ENCODE measurements at regions not wholly inside any gene's neighbourhood (a gene's known extent, or its start where the extent isn't known, plus 50 kb on each side); places are given as distances from the start of the nearest gene placed in this dataset.
"Not testable (repeated sequence)": the region's sequence is repeated elsewhere in the genome, so short reads cannot be mapped to it uniquely, and the experiment has no call there.

DNA sequence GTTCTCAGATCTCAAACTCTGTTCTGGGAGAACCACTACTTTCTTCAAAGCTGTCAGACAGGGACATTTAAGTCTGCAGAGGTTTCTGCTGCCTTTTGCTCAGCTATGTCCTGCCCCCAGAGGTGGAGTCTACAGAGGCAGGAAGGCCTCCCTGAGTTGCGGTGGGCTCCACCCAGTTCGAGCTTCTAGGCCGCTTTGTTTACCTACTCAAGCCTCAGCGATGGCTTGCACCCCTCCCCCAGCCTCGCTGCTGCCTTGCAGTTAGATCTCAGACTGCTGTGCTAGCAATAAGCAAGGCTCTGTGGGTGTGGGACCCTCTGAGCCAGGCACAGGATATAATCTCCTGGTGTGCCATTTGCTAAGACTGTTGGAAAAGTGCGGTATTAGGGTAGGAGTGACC, 115.1 kb downstream of the YIPF5 start:
- DNase-seq (ENCODE audit: low read depth, low spot score), result not testable (repeated sequence)

DNA sequence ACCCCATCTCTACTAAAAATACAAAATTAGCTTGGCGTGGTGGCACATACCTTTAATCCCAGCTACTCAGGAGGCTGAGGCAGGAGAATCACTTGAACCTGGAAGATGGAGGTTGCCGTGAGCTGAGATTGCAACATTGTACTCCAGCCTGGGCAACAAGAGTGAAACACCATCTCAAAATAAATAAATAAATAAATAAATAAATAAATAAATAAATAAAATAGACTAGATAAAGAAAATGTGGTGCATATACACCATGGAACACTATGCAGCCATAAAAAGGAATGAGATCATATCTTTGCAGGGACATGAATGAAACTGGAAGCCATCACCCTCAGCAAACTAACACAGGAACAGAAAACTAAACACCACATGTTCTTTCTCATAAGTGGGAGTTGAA, 110.4 kb downstream of the YIPF5 start:
- DNase-seq (ENCODE audit: low read depth, low spot score), result not testable (repeated sequence)

DNA sequence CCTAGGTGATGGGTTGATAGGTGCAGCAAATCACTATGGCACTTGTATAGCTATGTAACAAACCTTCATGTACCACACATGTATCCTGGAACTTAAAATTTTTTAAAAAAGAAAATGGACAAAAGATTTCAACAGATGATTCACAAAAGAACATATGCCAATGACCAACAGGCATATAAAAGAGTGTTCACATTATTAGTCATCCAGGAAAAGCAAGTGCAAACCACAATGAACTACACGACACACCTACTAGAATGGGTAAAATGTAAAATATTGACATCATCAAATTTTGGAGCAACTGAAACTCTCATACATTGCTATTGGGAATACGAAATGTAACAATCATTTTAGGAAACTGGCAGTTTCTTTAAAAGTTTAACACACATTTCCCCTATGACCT, 109.9 kb downstream of the YIPF5 start:
- DNase-seq (ENCODE audit: low read depth, low spot score), result no peak

DNA sequence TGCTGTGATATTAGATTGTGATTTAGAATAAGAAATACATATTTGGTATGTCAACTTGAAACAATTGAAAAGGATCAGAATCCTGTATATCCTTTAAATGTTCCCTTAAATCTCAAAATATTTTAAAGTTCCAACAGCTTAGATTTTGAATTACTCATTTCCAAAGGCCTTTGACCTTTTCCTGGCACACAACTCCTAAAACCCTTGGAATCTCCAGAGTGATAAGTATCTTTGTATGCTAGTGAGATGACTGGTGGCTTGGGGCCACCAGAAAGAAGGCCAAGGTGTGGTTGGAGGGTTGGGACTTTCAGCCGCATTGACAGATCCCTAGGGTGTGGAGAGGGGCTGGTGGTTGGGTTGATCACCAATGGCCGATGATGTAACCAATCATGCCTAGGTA, 104.7 kb downstream of the YIPF5 start:
- no peak for DNase-seq (ENCODE audit: low read depth, low spot score)

DNA sequence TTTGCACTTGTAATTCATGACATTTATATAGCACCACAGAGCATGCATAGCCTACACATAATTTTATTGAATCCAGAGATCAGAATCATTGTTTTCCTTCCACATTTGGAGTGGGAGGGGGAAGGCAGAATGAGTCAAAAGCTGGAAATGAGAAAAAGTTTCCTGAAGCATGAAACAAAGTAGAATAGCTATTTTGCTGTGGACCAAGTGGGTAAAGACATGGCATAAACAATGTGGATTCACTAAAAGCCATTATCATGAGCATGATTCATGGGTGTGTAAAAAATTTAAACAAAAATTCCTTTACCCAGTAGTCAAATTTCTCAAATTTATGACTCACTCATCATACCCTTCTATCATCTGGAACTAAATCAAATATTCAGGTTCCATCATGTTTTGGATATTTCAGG, 97.9 kb downstream of the YIPF5 start:
- no peak for DNase-seq (ENCODE audit: low read depth, low spot score)

DNA sequence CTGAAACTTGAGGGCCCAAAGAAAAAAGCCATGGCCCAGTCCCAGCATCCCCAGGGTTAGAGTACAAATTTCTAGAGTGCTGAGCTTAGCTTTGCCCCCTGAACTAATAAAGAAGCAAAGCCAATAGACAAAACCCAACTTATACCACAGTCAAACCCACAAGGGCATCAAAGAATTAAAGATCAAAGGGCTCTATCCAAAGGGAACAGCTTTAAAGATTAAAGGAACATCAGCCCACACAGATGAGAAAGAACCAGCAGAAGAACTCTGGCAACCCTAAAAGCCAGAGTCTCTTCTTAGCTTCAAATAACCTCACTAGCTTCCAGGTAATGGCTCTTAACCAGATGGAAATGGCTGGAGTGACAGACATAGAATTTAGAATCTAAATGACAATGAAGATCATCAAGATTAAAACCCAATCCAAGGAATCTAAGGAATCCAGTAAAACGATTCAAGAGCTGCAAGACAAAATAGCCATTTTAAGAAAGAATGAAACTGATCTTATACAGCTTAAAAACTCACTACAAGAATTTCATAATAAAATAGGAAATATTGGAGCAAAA, 93.9 kb downstream of the YIPF5 start:
- no peak for DNase-seq (ENCODE audit: low read depth, low spot score)

DNA sequence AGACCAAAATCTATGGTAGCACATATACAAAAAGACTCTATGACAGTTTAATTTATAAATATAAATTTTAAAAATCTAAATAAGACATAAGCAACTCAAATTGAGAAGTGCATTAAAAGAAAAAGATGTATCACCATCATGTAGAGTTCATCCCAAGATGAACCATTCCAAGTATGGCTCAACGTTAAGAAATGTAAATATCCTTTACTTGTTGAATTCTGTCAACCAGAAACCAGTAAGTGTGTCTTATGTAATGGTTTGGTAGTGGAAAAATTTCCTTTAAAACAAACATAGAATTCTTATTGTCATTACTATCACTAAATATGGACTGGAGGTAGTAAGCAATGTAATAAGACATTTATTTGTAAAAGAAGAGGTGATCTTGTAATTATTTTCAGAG, 87.3 kb downstream of the YIPF5 start:
- DNase-seq (ENCODE audit: low read depth, low spot score), result no peak

DNA sequence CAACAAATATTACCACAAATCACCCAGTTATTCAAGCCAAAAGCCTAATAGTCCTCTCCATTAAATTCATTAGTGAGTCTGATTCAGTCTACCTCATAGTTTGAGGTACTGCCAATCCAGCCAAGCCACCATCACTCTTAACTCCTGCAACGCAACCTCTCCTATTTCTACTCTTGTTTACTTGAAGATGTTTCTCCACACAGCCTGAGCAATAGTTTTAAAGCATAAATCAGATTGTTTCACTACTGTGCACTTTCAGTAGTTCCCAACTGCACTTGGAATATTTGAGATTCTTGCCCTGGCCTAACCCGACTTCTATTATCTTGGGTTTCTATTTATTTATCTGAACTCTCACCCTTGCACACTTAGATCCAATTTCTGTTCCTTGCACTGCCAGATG, 85.5 kb downstream of the YIPF5 start:
- no peak for DNase-seq (ENCODE audit: low read depth, low spot score)

DNA sequence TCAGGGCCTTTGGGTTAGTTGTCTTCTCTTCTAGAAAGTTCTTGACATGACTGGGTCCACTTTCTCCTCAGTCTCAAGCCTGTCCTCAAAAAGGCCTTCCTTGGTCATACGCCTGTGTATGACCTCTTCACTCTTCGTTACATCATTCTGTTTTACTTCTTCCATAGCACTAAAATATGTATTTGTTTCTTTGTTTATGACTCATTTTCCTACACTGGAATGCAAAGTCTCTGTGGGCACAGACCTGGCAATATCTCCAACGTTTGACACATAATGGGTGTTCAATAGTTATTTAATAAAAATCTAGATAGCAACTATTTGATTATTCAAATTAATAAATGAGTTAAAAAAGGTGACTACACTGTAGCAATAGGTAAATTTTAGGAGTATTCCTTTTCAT, 85.1 kb downstream of the YIPF5 start:
- DNase-seq (ENCODE audit: low read depth, low spot score), result no peak

DNA sequence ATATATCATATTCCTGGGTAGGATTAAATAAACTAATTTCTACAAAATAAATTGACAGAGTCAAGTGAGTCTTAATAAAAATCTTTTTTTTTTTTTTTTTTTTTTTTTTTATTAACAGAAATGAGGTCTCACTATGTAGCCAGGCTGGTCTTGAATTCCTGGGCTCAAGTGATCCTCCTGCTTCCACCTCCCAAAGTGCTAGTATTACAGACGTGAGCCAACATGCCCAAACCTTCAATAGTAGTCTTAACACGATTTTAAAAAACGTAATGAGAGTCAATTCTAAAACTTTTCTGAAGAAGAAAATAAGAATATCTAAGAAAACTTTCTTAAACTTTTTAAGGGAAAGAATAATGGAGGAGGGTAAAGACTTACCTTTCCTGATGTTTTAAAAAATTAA, 84.2 kb downstream of the YIPF5 start:
- DNase-seq (ENCODE audit: low read depth, low spot score), result no peak

DNA sequence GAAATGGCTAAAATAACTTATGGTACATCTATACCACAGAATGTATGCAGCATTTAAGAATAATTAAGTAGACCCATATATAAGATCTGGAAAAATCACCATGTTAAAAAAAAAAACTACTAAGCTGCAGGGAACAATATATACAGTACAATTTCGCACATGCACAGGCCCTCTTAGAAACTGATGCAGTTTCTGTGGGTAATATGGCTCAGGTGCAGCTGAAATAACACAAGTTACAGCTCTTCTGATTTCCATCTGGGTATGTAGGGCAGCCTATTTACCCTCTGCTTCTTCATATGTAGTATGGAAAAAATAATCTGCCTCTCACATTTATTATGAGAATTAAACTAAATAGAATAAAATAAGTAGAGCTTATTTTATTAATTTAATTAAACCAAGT, 82.9 kb downstream of the YIPF5 start:
- no peak for DNase-seq (ENCODE audit: low read depth, low spot score)

DNA sequence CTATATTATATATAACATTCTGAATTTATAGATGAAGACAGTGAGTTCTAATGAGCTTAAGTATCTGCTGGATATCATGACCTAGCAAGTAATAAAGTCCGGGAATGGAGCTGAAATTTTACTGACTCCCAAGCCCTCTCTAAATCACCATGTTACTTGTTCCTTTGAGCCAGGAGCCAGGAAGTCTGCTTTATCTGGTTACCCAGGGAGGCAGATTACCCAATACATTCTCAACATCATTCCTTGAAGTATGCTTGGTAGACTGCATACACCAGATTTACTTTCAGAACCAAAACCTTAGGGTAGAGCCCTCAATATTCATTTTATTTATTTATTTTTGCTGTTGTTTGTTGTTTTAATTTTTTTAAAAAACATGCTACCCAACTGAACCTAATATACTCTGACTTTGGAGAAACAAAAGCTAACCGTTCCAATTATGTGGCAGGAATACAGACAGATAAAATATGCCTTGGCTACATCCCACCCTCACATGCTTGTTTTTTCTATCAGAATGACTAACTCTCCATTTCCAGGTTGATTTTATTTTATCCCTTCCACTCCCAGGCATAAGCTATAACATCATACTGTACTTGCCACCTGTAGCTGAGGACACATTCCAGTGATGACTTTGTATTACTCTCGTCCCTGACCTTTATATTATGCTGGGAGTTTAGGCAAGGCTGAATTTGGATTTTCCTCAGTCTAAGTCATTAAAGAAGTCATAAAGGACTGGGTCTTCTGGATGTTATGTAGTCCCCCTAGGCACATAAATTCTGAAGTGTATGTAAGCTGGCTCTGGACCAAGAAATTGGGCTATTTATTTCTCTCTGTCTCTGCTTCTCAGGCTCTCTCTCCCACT, 82.0 kb downstream of the YIPF5 start:
- no peak for DNase-seq (ENCODE audit: low read depth, low spot score)

DNA sequence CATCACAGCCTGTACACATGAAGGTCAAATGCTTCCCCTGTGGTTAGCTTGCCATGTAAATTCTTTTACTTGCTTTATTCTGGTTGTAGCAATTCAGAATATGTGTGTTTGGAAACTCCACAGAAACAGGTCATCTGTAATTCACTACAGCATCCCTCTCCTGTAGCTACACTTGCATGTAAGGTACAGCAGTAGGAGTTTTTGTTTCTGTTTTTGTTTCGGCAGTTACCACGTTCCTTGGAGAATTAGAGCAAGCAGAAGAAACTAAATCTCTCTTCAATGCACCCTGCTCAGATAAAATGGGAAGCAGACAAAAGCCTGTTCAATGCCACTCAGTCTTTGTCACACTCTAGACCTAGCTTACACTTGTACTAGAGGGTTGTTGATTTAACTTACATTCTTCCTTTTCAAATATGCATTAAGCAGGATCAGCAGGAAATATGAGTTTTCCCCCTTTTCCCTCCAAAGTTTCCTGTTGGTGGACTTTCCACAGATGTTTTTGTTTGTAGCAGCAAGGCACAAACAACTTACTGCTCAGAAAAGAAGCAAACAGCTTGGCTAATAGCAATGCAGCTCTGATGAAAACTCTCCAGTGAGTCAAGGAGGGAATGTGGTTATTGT, 80.9 kb downstream of the YIPF5 start:
- no peak for DNase-seq (ENCODE audit: low read depth, low spot score)

DNA sequence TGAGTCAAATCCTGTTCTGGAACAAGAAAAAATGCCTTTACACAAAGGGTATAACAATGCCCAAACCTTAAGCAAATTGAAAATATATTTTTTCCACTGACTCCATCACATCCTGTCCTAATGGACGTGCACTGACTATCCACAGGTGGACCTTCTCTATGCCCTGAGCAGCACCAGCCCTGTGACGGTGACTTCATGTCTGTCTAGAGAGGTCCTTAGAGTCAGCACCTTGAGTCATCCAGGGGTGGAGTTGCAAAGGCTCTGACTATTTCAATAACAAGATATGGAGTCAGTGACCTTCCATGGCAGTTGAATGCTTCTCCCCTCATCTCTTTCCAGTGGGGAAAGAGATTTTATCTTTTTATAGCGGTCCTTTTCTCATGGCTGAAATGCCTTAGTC, 78.0 kb downstream of the YIPF5 start:
- DNase-seq (ENCODE audit: low read depth, low spot score), result no peak

DNA sequence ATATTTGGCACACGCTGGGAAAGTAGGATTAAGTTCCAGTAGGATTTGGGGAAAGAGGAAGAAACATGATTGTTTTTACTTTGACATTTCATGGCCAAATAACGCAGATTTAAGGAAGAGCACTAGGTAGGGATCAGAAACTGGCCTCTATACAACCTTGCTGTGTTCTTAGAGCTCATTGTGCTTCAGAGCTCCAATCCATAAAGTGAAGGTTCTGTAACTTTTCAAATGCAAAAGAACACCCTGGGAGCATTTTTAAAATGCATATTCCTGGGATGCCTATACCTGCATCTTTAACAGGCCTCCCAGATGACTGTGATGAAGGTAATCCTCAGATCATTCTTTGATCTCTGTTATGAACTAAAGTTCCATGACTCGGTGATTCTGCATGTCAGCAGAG, 77.1 kb downstream of the YIPF5 start:
- no peak for DNase-seq (ENCODE audit: low read depth, low spot score)

DNA sequence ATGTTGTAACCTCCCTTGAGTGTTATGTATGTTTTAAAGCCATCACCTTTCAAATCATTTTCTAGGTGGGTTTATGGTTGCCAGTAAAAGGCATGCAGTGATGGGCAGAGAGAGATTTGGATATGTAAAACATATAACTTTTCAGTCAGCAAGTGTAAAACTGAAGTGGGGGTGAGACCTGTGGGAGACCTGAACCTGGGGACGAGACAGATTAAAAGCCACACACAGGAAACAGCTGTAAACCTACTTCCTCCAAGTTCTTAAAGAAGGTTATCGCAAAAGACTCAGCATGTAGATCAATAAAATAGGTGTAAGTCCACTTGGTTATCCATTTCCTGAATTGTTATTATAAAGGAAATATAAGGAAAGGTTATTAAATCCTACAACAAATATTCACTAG, 76.6 kb downstream of the YIPF5 start:
- DNase-seq (ENCODE audit: low read depth, low spot score), result no peak

DNA sequence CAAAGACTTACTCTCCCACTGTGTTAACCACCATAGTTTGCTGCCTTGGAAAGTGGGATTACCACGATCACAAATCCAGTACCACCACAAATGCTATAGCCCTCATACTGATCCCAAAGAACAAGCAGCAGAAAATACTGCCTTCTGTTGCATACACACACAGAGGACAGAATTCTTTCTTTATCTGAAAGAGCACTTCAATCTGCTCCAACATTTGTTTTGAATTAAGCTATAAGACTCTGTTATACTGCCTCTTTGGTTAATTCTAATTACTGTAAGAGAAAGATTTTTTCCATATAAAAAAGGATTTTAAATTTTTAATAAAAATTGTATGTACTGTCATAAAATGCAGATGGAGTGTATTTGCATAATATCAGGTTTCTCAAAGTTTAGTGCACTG, 69.8 kb downstream of the YIPF5 start:
- no peak for DNase-seq (ENCODE audit: low read depth, low spot score)

DNA sequence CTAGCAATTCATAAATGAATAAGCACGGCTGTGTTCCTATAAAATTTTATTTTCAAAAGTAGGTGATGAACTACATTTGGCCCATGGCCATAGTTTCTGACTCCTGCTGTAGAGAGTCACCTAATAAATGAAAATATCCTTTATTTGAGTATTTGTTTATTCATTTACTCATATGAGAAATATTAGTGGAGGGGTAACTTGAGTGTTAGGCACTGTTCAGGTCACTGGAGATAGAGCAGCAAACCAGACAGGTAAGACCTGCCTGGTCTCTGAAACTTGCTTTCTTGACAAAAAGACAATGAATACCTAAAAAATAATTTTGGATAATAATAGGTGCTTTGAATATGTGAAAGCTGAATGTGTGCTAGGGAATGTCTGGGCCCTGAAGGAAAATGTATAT, 68.8 kb downstream of the YIPF5 start:
- no peak for DNase-seq (ENCODE audit: low read depth, low spot score)

DNA sequence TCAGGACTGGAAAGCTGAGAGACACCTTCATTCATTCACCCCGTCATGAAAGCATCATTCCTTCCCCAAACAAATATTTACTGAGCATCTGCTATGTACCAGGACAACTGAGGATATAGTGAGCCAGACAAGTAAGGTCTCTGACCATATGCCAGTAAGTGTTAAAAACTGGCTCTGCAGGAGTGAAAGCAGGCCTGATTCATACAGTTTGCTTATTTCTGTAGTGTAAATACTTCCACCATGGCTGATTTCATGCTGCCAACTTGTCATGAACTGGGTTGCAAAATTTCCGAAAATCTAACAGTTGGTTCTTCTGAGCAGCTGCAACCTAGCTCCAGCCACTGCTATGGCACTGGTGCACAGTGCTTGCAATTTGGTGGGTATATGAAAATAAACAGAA, 68.1 kb downstream of the YIPF5 start:
- no peak for DNase-seq (ENCODE audit: low read depth, low spot score)

DNA sequence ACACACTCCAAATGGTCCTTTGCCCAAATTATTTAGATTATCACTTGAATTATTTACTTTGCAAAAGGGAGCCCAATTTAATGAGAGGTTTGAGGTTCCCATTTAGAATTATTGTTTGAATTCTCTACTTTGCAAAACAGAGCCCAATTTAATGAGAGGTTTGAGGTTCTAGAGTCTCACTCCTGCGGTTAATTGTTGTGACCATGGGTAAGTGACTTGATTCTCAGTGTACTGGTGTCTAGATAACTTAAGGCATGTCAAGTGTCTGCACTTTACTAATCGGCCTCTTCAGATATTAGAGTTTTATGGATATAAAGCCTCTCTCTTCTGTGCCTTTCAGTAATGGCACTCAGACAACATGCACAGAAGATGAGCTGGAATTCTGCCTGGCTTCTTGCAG, 67.5 kb downstream of the YIPF5 start:
- no peak for DNase-seq (ENCODE audit: low read depth, low spot score)

DNA sequence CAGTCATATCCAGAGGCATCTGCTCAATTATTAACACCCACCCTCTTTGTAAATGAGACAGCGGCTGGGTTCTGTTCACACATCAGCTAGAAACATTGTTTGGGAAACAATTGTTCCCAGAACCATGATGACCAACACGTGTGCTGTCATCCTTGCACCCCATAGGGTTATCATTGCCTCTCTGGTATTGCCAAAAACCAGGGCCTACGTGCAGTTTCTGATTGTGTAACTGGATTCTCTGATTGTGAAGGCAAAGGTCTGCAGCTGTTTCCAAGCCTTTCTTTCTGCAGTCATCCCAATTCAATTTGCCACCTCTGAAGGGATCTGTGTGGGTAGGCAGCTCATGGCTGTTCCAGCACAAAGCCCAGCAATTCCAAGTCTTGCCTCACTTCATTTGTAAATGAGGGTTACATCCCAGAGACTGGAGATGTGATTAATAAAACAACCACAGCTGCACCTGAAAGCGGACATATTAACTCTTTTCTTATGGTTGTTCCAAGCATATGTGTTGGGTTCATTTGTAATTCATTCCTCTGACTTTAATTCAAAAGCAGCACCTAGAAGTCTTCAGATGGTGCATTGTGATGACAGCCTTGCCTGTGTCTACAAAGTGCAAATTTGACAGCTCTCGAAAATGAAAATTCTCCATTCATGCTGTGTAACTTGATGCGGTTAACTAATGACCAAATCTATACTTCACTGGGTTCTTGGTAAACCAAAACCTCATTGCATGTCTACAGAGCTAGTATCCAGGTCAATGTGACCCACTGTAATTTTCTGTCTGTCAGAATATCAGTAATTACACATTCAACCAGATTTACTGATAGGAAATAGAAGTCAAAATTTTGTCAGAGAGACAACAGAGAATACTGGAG, 66.6 kb downstream of the YIPF5 start:
- DNase-seq (ENCODE audit: low read depth, low spot score), result no peak

DNA sequence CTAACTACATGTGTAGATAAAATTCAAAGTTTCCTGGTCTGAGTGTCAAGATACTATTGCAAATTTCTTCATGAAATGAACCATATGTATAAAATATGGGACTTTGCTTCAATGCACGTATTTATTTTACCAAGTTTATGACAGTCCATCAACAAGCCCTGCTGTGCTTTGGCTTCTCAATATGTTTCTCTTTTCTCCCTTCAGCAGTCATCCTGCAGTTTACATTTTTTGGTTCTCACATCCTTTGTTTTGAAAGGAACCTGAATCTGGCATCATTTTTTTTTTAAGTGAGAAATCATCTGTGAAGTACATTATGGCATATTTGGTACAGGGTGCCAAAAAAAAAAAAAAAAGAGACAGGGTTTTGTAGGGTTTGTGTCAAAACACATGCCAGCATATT, 65.1 kb downstream of the YIPF5 start:
- DNase-seq (ENCODE audit: low read depth, low spot score), result no peak

Data from astrocyte of the hippocampus (primary cell).